Eye (tissue), 1 donor: ENCODE measurements at regions not wholly inside any gene's neighbourhood (a gene's known extent, or its start where the extent isn't known, plus 50 kb on each side); places are given as distances from the start of the nearest gene placed in this dataset.

Experiments
- DNase-seq: peaks from one replicate; pipeline ENCODE4 v3.0.0-alpha.2; 2015

GRCh38 chr10:124346831-124347230, 71.9 kb downstream of the OAT start:
- DNase-seq, result no peak

GRCh38 chr10:124345521-124345920, 73.2 kb downstream of the OAT start:
- no peak for DNase-seq

GRCh38 chr10:124344931-124345330, 73.8 kb downstream of the OAT start:
- no peak for DNase-seq

GRCh38 chr10:124344266-124344590, 74.5 kb downstream of the OAT start:
- DNase-seq, result no peak

- DNase-seq, result no peak
These were observed 75.1 kb downstream of the OAT start for GRCh38 chr10:124343351-124344265.

- DNase-seq, result no peak
These were observed 75.9 kb downstream of the OAT start for GRCh38 chr10:124342821-124343170.

- DNase-seq, result no peak
These were observed 76.4 kb downstream of the OAT start for GRCh38 chr10:124342136-124342820.

GRCh38 chr10:124341768-124342135, 77.0 kb downstream of the OAT start:
- DNase-seq, result no peak

- peak; percentile 52 for DNase-seq
These were observed 78.5 kb downstream of the OAT start for GRCh38 chr10:124340033-124340760.

GRCh38 chr10:124339119-124340032, 79.3 kb downstream of the OAT start:
- DNase-seq, result no peak

- no peak for DNase-seq
These were observed 80.3 kb downstream of the OAT start for GRCh38 chr10:124338276-124338925.

- no peak for DNase-seq
These were observed 82.5 kb downstream of the OAT start for GRCh38 chr10:124336186-124336585.

- no peak for DNase-seq
These were observed 84.8 kb downstream of the OAT start for GRCh38 chr10:124333931-124334330.

- no peak for DNase-seq
These were observed 86.3 kb downstream of the OAT start for GRCh38 chr10:124332426-124332825.

- no peak for DNase-seq
These were observed 88.8 kb downstream of the OAT start for GRCh38 chr10:124329941-124330340.

GRCh38 chr10:124329362-124329761, 89.4 kb downstream of the OAT start:
- no peak for DNase-seq

- no peak for DNase-seq
These were observed 90.1 kb downstream of the OAT start for GRCh38 chr10:124328477-124329220.

GRCh38 chr10:124325998-124326636, 92.6 kb downstream of the OAT start:
- no peak for DNase-seq

- DNase-seq, result no peak
These were observed 93.1 kb downstream of the OAT start for GRCh38 chr10:124325633-124325914.

GRCh38 chr10:124324856-124325632, 93.7 kb downstream of the OAT start:
- DNase-seq, result no peak
